ENCODE measurements at regions not wholly inside any gene's neighbourhood (a gene's known extent, or its start where the extent isn't known, plus 50 kb on each side); places are given as distances from the start of the nearest gene placed in this dataset.

GRCh38 chr16:86431540-86431939 is 78.8 kb upstream of the FOXF1 start:
- intact Hi-C loops (cut with DNase I) = no loop called here
- no peak for ATAC-seq
- DNase-seq = no peak

- no peak for DNase-seq
- intact Hi-C loops (cut with DNase I) = no loop called here
- no peak for ATAC-seq
Measured at GRCh38 chr16:86432048-86432447, 78.3 kb upstream of the FOXF1 start.

GRCh38 chr16:86432691-86433090 is 77.6 kb upstream of the FOXF1 start:
- DNase-seq (no peak), ATAC-seq (no peak)
- intact Hi-C loops (cut with DNase I) = no loop called here

- intact Hi-C loops (cut with DNase I) = no loop called here
- no peak for DNase-seq
- ATAC-seq = no peak
Measured at GRCh38 chr16:86436466-86437185, 73.7 kb upstream of the FOXF1 start.

- ATAC-seq (no peak), DNase-seq (no peak)
- intact Hi-C loops (cut with DNase I) = no loop called here
Measured at GRCh38 chr16:86437348-86437747, 73.0 kb upstream of the FOXF1 start.

GRCh38 chr16:86442703-86443102 is 67.6 kb upstream of the FOXF1 start:
- ATAC-seq = no peak
- no peak for DNase-seq
- intact Hi-C loops (cut with DNase I) = no loop called here

GRCh38 chr16:86443508-86444147 is 66.7 kb upstream of the FOXF1 start:
- intact Hi-C loops (cut with DNase I) = no loop called here

GRCh38 chr16:86444261-86444660 is 66.1 kb upstream of the FOXF1 start:
- DNase-seq = no peak
- ATAC-seq = no peak
- intact Hi-C loops (cut with DNase I) = no loop called here

More at GRCh38 chr16:86443508-86444147, 66.7 kb upstream of the FOXF1 start:
- ATAC-seq = no peak
- no peak for DNase-seq

GRCh38 chr16:86444661-86445060 is 65.7 kb upstream of the FOXF1 start:
- DNase-seq (no peak), ATAC-seq (no peak)
- intact Hi-C loops (cut with DNase I) = no loop called here

GRCh38 chr16:86446279-86446678 is 64.0 kb upstream of the FOXF1 start:
- intact Hi-C loops (cut with DNase I) = no loop called here
- DNase-seq = no peak
- ATAC-seq = no peak

- ATAC-seq (no peak), DNase-seq (no peak)
- intact Hi-C loops (cut with DNase I) = no loop called here
Measured at GRCh38 chr16:86447228-86447627, 63.1 kb upstream of the FOXF1 start.

GRCh38 chr16:86448306-86448890 is 61.9 kb upstream of the FOXF1 start:
- intact Hi-C loops (cut with DNase I) = no loop called here
- DNase-seq (no peak), ATAC-seq (no peak)

GRCh38 chr16:86449446-86450095 is 60.8 kb upstream of the FOXF1 start:
- intact Hi-C loops (cut with DNase I) = no loop called here
- ATAC-seq (no peak), DNase-seq (no peak)

GRCh38 chr16:86450691-86451090 is 59.6 kb upstream of the FOXF1 start:
- ATAC-seq (no peak), DNase-seq (no peak)
- intact Hi-C loops (cut with DNase I) = no loop called here

- no peak for DNase-seq
- intact Hi-C loops (cut with DNase I) = no loop called here
- peak in 1 of 2 donors; percentile 85 for ATAC-seq
Measured at GRCh38 chr16:86452451-86452850, 57.9 kb upstream of the FOXF1 start.

- no peak for DNase-seq
- no peak for ATAC-seq
- intact Hi-C loops (cut with DNase I) = no loop called here
Measured at GRCh38 chr16:86455116-86455515, 55.2 kb upstream of the FOXF1 start.

GRCh38 chr16:86455640-86456039 is 54.7 kb upstream of the FOXF1 start:
- DNase-seq = no peak
- intact Hi-C loops (cut with DNase I) = no loop called here
- no peak for ATAC-seq

- ATAC-seq (peak in 1 of 2 donors; percentile 89), DNase-seq (no peak)
- intact Hi-C loops (cut with DNase I) = no loop called here
Measured at GRCh38 chr16:86457501-86458148, 52.7 kb upstream of the FOXF1 start.

- ATAC-seq (no peak), DNase-seq (no peak)
- intact Hi-C loops (cut with DNase I) = no loop called here
Measured at GRCh38 chr16:86458149-86458777, 52.1 kb upstream of the FOXF1 start.
